ENCODE measurements at regions not wholly inside any gene's neighbourhood (a gene's known extent, or its start where the extent isn't known, plus 50 kb on each side); places are given as distances from the start of the nearest gene placed in this dataset.

- TF ChIP-seq CTCF (IDR thresholded peaks at IDR 0.05; ENCODE audit: low read depth, low read length, poor library complexity, severe bottlenecking) (no peak), EZH2phosphoT487 (IDR thresholded peaks at IDR 0.05; ENCODE audit: borderline replicate concordance, low read length) (no peak)
These were observed 100.0 kb upstream of the STX18 start for GRCh38 chr4:4641661-4642495.
